Liver (tissue), 8 donors: ENCODE measurements at regions not wholly inside any gene's neighbourhood (a gene's known extent, or its start where the extent isn't known, plus 50 kb on each side); places are given as distances from the start of the nearest gene placed in this dataset.

Experiments
- DNase-seq: peaks from one replicate; pipeline ENCODE4 v3.0.0-alpha.2; 2017; ENCODE audit warnings: low spot score
- H3K27ac ChIP-seq, 2 donors: one replicate each; pipeline ENCODE4 v1.7.0; 2013; ENCODE audit warnings: inconsistent platforms in 2 of 2, low read length in 2 of 2, control low read depth in 1 of 2, low read depth in 1 of 2, mild to moderate bottlenecking in 1 of 2
- H3K27me3 ChIP-seq, 4 donors: one replicate each; pipeline versions ENCODE4 v1.6.1 to v1.7.0; 2013; ENCODE audit warnings: low read length in 3 of 4, inconsistent platforms in 1 of 4, mild to moderate bottlenecking in 1 of 4, moderate library complexity in 1 of 4; ENCODE audit not compliant: control insufficient read depth in 4 of 4, insufficient read depth in 4 of 4
- H3K36me3 ChIP-seq, 4 donors: one replicate each; pipeline versions ENCODE4 v1.6.1 to v1.7.0; 2013; ENCODE audit warnings: low read length in 3 of 4, mild to moderate bottlenecking in 3 of 4, low read depth in 1 of 4, moderate library complexity in 1 of 4; ENCODE audit not compliant: control insufficient read depth in 4 of 4, insufficient read depth in 3 of 4
- H3K4me1 ChIP-seq, 4 donors: one replicate each; pipeline versions ENCODE4 v1.6.1 to v1.7.0; 2013; ENCODE audit warnings: low read length in 3 of 4, mild to moderate bottlenecking in 3 of 4, moderate library complexity in 1 of 4; ENCODE audit not compliant: control insufficient read depth in 4 of 4, insufficient read depth in 4 of 4
- H3K4me3 ChIP-seq, 3 donors: one replicate each; pipeline versions ENCODE4 v1.6.1 to v1.7.0; 2013; ENCODE audit warnings: low read length in 3 of 3, control low read depth in 1 of 3, low read depth in 1 of 3, mild to moderate bottlenecking in 1 of 3
- H3K9ac ChIP-seq, 2 donors: one replicate each; pipeline ENCODE4 v1.7.0; 2013; ENCODE audit warnings: low read length in 2 of 2, mild to moderate bottlenecking in 2 of 2, moderate library complexity in 2 of 2, control low read depth in 1 of 2, low read depth in 1 of 2
- H3K9me3 ChIP-seq, 4 donors: one replicate each; pipeline versions ENCODE4 v1.6.1 to v1.7.0; 2013; ENCODE audit warnings: low read length in 3 of 4; ENCODE audit not compliant: control insufficient read depth in 4 of 4
- EGR1 ChIP-seq, 2 donors: IDR thresholded peaks; 2 replicates each; pipeline ENCODE4 v1.6.1; 2016 to 2018; ENCODE audit warnings: antibody characterized with exemption in 2 of 2, low read depth in 2 of 2
- FOXA1 ChIP-seq: IDR thresholded peaks from 2 replicates; pipeline ENCODE4 v1.6.1; 2016; ENCODE audit warnings: antibody characterized with exemption
- FOXA2 ChIP-seq: IDR thresholded peaks from 2 replicates; pipeline ENCODE4 v1.6.1; 2016; ENCODE audit warnings: antibody characterized with exemption
- HNF4A ChIP-seq, 2 donors: conservative IDR thresholded peaks; 2 replicates each; pipeline ENCODE4 v1.6.1; 2016; ENCODE audit warnings: antibody characterized with exemption in 2 of 2, mild to moderate bottlenecking in 2 of 2
- HNF4G ChIP-seq: IDR thresholded peaks from 2 replicates; pipeline ENCODE4 v1.6.1; 2016; ENCODE audit warnings: antibody characterized with exemption
- JUND ChIP-seq, 2 donors: IDR thresholded peaks; 2 replicates each; pipeline ENCODE4 v1.6.1; 2016; ENCODE audit warnings: antibody characterized with exemption in 2 of 2
- NR2F2 ChIP-seq: IDR thresholded peaks from 2 replicates; pipeline ENCODE4 v1.6.1; 2016; ENCODE audit warnings: antibody characterized with exemption
- RAD21 ChIP-seq, 2 donors: IDR thresholded peaks; 2 replicates each; pipeline ENCODE4 v1.6.1; 2016; ENCODE audit warnings: antibody characterized with exemption in 2 of 2, mild to moderate bottlenecking in 2 of 2
- RXRA ChIP-seq, 2 donors: IDR thresholded peaks; 2 replicates each; pipeline ENCODE4 v1.6.1; 2017 to 2018; ENCODE audit warnings: antibody characterized with exemption in 2 of 2, mild to moderate bottlenecking in 1 of 2
- SP1 ChIP-seq: IDR thresholded peaks from 2 replicates; pipeline ENCODE4 v1.6.1; 2018; ENCODE audit warnings: antibody characterized with exemption, mild to moderate bottlenecking
- TAF1 ChIP-seq: conservative IDR thresholded peaks from 2 replicates; pipeline ENCODE4 v1.6.1; 2016; ENCODE audit warnings: antibody characterized with exemption, mild to moderate bottlenecking
- YY1 ChIP-seq: IDR thresholded peaks from 2 replicates; pipeline ENCODE4 v1.6.1; 2016; ENCODE audit warnings: antibody characterized with exemption, mild to moderate bottlenecking
- WGBS: extraction: QIAGEN DNeasy Blood & Tissue Kit; methylation state at CpG from one replicate; pipeline ENCODE4 v1.1.7; 2013; 5-methylcytosine and 5-hydroxymethylcytosine counted together
- TF ChIP-seq, protein P1 (sequence below): IDR thresholded peaks from 2 replicates; pipeline ENCODE4 v1.6.1; 2016; ENCODE audit warnings: antibody characterized with exemption, mild to moderate bottlenecking
- TF ChIP-seq, protein P2 (sequence below): IDR thresholded peaks from 2 replicates; pipeline ENCODE4 v1.6.1; 2016; ENCODE audit warnings: antibody characterized with exemption
- TF ChIP-seq, protein P3 (sequence below): IDR thresholded peaks from 2 replicates; pipeline ENCODE4 v1.6.1; 2016; ENCODE audit warnings: antibody characterized with exemption
- TF ChIP-seq, protein P4 (sequence below): IDR thresholded peaks from 2 replicates; pipeline ENCODE4 v1.6.1; 2016; ENCODE audit warnings: antibody characterized with exemption
- TF ChIP-seq, protein P5 (sequence below): fragments of 150-350 bp; IDR thresholded peaks from 2 replicates; pipeline ENCODE4 v1.5.1; 2017; ENCODE audit warnings: improper control_type of control experiment, low read depth, low read length; ENCODE audit not compliant: missing input control
- donor health status: healthy.
- donor health status: healthy.
- donor health status: healthy.
- donor health status: healthy.
- donor health status: healthy.

DNA sequence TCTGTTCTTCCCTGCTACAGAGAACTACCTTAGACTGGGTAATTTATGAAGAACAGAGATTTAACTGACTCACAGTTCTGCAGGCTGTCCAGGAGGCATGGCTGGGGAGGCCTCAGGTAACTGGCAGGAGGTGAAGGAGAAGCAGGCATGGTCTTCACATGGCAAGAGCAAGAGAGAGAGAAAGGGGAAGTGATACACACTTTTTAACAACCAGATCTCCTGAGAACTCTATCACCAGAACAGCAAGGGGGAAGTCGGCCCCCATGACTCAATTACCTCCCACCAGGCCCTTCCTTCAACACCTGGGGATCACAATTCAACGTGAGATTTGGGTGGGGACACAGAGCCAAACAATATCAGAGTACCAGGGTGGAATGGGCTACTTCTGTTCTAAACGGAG, 766.8 kb downstream of the TLE1 start:
- TF ChIP-seq SP1, result no peak
- TF ChIP-seq HNF4G, result no peak
- TF ChIP-seq, protein P1, sequence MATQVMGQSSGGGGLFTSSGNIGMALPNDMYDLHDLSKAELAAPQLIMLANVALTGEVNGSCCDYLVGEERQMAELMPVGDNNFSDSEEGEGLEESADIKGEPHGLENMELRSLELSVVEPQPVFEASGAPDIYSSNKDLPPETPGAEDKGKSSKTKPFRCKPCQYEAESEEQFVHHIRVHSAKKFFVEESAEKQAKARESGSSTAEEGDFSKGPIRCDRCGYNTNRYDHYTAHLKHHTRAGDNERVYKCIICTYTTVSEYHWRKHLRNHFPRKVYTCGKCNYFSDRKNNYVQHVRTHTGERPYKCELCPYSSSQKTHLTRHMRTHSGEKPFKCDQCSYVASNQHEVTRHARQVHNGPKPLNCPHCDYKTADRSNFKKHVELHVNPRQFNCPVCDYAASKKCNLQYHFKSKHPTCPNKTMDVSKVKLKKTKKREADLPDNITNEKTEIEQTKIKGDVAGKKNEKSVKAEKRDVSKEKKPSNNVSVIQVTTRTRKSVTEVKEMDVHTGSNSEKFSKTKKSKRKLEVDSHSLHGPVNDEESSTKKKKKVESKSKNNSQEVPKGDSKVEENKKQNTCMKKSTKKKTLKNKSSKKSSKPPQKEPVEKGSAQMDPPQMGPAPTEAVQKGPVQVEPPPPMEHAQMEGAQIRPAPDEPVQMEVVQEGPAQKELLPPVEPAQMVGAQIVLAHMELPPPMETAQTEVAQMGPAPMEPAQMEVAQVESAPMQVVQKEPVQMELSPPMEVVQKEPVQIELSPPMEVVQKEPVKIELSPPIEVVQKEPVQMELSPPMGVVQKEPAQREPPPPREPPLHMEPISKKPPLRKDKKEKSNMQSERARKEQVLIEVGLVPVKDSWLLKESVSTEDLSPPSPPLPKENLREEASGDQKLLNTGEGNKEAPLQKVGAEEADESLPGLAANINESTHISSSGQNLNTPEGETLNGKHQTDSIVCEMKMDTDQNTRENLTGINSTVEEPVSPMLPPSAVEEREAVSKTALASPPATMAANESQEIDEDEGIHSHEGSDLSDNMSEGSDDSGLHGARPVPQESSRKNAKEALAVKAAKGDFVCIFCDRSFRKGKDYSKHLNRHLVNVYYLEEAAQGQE, result no peak
- TF ChIP-seq, protein P2, sequence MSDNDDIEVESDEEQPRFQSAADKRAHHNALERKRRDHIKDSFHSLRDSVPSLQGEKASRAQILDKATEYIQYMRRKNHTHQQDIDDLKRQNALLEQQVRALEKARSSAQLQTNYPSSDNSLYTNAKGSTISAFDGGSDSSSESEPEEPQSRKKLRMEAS, result no peak
- TF ChIP-seq, protein P3, sequence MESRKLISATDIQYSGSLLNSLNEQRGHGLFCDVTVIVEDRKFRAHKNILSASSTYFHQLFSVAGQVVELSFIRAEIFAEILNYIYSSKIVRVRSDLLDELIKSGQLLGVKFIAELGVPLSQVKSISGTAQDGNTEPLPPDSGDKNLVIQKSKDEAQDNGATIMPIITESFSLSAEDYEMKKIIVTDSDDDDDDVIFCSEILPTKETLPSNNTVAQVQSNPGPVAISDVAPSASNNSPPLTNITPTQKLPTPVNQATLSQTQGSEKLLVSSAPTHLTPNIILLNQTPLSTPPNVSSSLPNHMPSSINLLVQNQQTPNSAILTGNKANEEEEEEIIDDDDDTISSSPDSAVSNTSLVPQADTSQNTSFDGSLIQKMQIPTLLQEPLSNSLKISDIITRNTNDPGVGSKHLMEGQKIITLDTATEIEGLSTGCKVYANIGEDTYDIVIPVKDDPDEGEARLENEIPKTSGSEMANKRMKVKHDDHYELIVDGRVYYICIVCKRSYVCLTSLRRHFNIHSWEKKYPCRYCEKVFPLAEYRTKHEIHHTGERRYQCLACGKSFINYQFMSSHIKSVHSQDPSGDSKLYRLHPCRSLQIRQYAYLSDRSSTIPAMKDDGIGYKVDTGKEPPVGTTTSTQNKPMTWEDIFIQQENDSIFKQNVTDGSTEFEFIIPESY, result no peak
- no peak for TF ChIP-seq YY1
- no peak for TF ChIP-seq NR2F2
- TF ChIP-seq FOXA2, result no peak
- TF ChIP-seq, protein P4, sequence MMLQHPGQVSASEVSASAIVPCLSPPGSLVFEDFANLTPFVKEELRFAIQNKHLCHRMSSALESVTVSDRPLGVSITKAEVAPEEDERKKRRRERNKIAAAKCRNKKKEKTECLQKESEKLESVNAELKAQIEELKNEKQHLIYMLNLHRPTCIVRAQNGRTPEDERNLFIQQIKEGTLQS, result no peak
- no peak for TF ChIP-seq RXRA (IDR thresholded peaks at IDR 0.05)
- no peak for TF ChIP-seq TAF1
- WGBS, result 49% methylated on average over 3 of the region's 3 CpGs

DNA sequence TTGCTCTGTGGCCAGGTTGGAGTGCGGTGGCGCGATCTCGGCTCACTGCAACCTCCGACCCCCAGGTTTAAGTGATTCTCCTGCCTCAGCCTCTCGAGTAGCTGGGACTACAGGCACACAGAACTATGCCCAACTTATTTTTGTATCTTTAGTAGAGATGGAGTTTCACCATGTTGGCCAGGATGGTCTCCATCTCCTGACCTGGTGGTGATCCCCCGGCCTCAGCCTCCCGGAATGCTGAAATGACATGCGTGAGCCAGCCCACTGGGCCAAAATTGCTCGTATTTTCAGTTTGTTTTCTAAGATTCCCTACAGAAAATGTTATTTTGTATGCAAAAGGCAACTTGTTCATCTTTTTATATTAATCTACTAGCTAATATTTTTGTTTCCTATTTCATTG, 782.6 kb downstream of the TLE1 start:
- no peaks in the 10 kb centered on the region for H3K36me3 ChIP-seq
- TF ChIP-seq FOXA1 (no peak), NR2F2 (no peak), HNF4A (conservative IDR thresholded peaks at IDR 0.05) (no peak), JUND (IDR thresholded peaks at IDR 0.05) (no peak), HNF4G (no peak), EGR1 (IDR thresholded peaks at IDR 0.05; ENCODE audit: low read depth in 2 of 2) (no peak), RAD21 (IDR thresholded peaks at IDR 0.05) (no peak), FOXA2 (no peak)
- TF ChIP-seq, protein P3, result no peak
- TF ChIP-seq, protein P5, sequence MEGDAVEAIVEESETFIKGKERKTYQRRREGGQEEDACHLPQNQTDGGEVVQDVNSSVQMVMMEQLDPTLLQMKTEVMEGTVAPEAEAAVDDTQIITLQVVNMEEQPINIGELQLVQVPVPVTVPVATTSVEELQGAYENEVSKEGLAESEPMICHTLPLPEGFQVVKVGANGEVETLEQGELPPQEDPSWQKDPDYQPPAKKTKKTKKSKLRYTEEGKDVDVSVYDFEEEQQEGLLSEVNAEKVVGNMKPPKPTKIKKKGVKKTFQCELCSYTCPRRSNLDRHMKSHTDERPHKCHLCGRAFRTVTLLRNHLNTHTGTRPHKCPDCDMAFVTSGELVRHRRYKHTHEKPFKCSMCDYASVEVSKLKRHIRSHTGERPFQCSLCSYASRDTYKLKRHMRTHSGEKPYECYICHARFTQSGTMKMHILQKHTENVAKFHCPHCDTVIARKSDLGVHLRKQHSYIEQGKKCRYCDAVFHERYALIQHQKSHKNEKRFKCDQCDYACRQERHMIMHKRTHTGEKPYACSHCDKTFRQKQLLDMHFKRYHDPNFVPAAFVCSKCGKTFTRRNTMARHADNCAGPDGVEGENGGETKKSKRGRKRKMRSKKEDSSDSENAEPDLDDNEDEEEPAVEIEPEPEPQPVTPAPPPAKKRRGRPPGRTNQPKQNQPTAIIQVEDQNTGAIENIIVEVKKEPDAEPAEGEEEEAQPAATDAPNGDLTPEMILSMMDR, result no peak
- H3K27ac ChIP-seq, result no peak overlapping the region
- H3K9ac ChIP-seq, result no peak overlapping the region
- DNase-seq, result no peak
- H3K27me3 ChIP-seq, result no peaks in the 10 kb centered on the region
- H3K4me3 ChIP-seq, result no peak overlapping the region
- H3K9me3 ChIP-seq, result no peaks in the 10 kb centered on the region
- H3K4me1 ChIP-seq, result no peaks in the 10 kb centered on the region
- WGBS, result 87% methylated on average over 10 of the region's 10 CpGs

More for the DNA sequence above, 766.8 kb downstream of the TLE1 start:
- Histone ChIP-seq H3K4me1 (no peaks in the 10 kb centered on the region), H3K9me3 (peaks cover 0 to 7% (median 3%) of the 10 kb centered on the region in 4 donors), H3K9ac (no peak overlapping the region), H3K4me3 (no peak overlapping the region), H3K36me3 (no peaks in the 10 kb centered on the region), H3K27ac (no peak overlapping the region), H3K27me3 (no peaks in the 10 kb centered on the region)
- DNase-seq, result no peak
